ENCODE measurements at regions not wholly inside any gene's neighbourhood (a gene's known extent, or its start where the extent isn't known, plus 50 kb on each side); places are given as distances from the start of the nearest gene placed in this dataset.

GRCh38 chr9:108588246-108588645 lies 267.5 kb downstream of the ACTL7B start:
- BruUV-seq (replicated peaks): no TSS peak
- no peaks in the 10 kb centered on the region for H3K9me1 ChIP-seq (ENCODE audit: insufficient read depth, low read length)
- no peak overlapping the region for H2BK120ac ChIP-seq (ENCODE audit: low read depth, low read length)
- ChIA-PET POLR2A (ENCODE audit: unreplicated experiment) (no interaction called here), CTCF (no interaction called here)
- H3K27ac ChIP-seq (ENCODE audit: insufficient read depth, low read length): no peak overlapping the region
- no peak overlapping the region for H2AFZ ChIP-seq (replicated peaks; ENCODE audit: low read length, poor library complexity)
- H2AK5ac ChIP-seq (ENCODE audit: low read depth, low read length): no peak overlapping the region
- no peaks in the 10 kb centered on the region for H3K9me3 ChIP-seq (ENCODE audit: control insufficient read depth, insufficient read depth, low read length)
- H2BK20ac ChIP-seq (ENCODE audit: low read depth, low read length): no peak overlapping the region
- H3K4me2 ChIP-seq (ENCODE audit: low read depth, low read length): no peak overlapping the region
- H3K56ac ChIP-seq (ENCODE audit: extremely low read depth, insufficient read depth, low read length): no peak overlapping the region
- WGBS, 2 experiments (ENCODE audit: extremely low coverage in 2 of 2, insufficient read length in 1 of 2): no CpG with 5 or more reads among the region's 3 CpGs
- no peaks in the 10 kb centered on the region for H3K4me1 ChIP-seq (ENCODE audit: control insufficient read depth, insufficient read depth, low read length)
- H4K91ac ChIP-seq (ENCODE audit: insufficient read depth, low read depth, low read length): no peak overlapping the region
- H4K8ac ChIP-seq (ENCODE audit: low read depth in 2 of 2, low read length in 2 of 2): no peak overlapping the region
- in situ Hi-C loops (cut with MboI; ENCODE audit: low sequenced_read_pairs): no loop called here
- no peak overlapping the region for H2BK15ac ChIP-seq (ENCODE audit: low read depth, low read length)
- H3K14ac ChIP-seq (replicated peaks; ENCODE audit: low read depth, low read length): no peak overlapping the region
- TF ChIP-seq MAZ (IDR thresholded peaks at IDR 0.05; ENCODE audit: borderline replicate concordance, low read depth, low read length) (no peak), RCOR1 (IDR thresholded peaks at IDR 0.05; ENCODE audit: insufficient replicate concordance, low read length) (no peak), MXI1 (IDR thresholded peaks at IDR 0.05; ENCODE audit: borderline replicate concordance, low read depth, low read length) (no peak), MAFK (IDR thresholded peaks at IDR 0.05; ENCODE audit: low read depth, low read length) (no peak), USF2 (IDR thresholded peaks at IDR 0.05; ENCODE audit: low read depth, low read length) (no peak), CTCF (conservative IDR thresholded peaks at IDR 0.05; ENCODE audit: low read depth, low read length) (no peak), NFE2L2 (IDR thresholded peaks at IDR 0.05; ENCODE audit: low read depth, low read length) (no peak), RFX5 (IDR thresholded peaks at IDR 0.05; ENCODE audit: low read depth, low read length) (no peak), POLR2A (IDR thresholded peaks at IDR 0.05; ENCODE audit: low read depth, low read length) (no peak), BHLHE40 (IDR thresholded peaks at IDR 0.05; ENCODE audit: low read depth, low read length) (no peak), CHD1 (IDR thresholded peaks at IDR 0.05; ENCODE audit: low read depth, low read length) (no peak), SMC3 (IDR thresholded peaks at IDR 0.05; ENCODE audit: low read depth, low read length) (no peak), CEBPB (IDR thresholded peaks at IDR 0.05; ENCODE audit: low read depth, low read length) (no peak), FOS (IDR thresholded peaks at IDR 0.05; ENCODE audit: low read depth, low read length) (no peak), ELK1 (IDR thresholded peaks at IDR 0.05; ENCODE audit: borderline replicate concordance, low read depth, low read length) (no peak), RAD21 (IDR thresholded peaks at IDR 0.05; ENCODE audit: low read length) (no peak)
- H4K5ac ChIP-seq (ENCODE audit: low read depth, low read length): no peak overlapping the region
- H3K23ac ChIP-seq (ENCODE audit: low read depth, low read length): no peak overlapping the region
- H3K4me3 ChIP-seq (ENCODE audit: insufficient read depth, low read depth, low read length): no peak overlapping the region
- H3K9ac ChIP-seq (ENCODE audit: low read depth, low read length): no peak overlapping the region
- ATAC-seq (ENCODE audit: low read depth) (no peak), DNase-seq (no peak)
- no peaks in the 10 kb centered on the region for H3K79me1 ChIP-seq (ENCODE audit: low read depth in 1 of 2, low read length in 2 of 2)
- H2BK5ac ChIP-seq (ENCODE audit: low read depth, low read length, poor library complexity, severe bottlenecking): no peak overlapping the region
- no peaks in the 10 kb centered on the region for H4K20me1 ChIP-seq (ENCODE audit: insufficient read depth, low read length)
- dilution Hi-C loops (cut with HindIII; ENCODE audit: low sequenced_read_pairs, unreplicated experiment): no loop called here
- H3K18ac ChIP-seq (ENCODE audit: low read depth, low read length): no peak overlapping the region
- no peaks in the 10 kb centered on the region for H3K36me3 ChIP-seq (ENCODE audit: control insufficient read depth, insufficient read depth, low read length)
- intact Hi-C loops (cut with micrococcal nuclease): no loop called here
- H3K27me3 ChIP-seq (ENCODE audit: control insufficient read depth, insufficient read depth, low read length): peaks cover 3% of the 10 kb centered on the region
- no peak overlapping the region for H3K4ac ChIP-seq (ENCODE audit: low read depth, low read length)
- no peak overlapping the region for H2AK9ac ChIP-seq (replicated peaks; ENCODE audit: low read depth, low read length, poor library complexity)
